H1 (cell line): ENCODE measurements at regions not wholly inside any gene's neighbourhood (a gene's known extent, or its start where the extent isn't known, plus 50 kb on each side); places are given as distances from the start of the nearest gene placed in this dataset.
A peak's percentile ranks its signal among the peaks of the same experiment; 100 is the strongest.

Experiments
- CTCF ChIA-PET: fragments of 300-600 bp; sonication (Branson Sonifier 250); formaldehyde crosslinking; loops from one replicate; lab custom pipeline; 2021; ENCODE audit not compliant: partially characterized antibody; lab: Charles Lee
- POLR2A ChIA-PET: fragments of 300-600 bp; sonication (Branson Sonifier 250); formaldehyde crosslinking; loops from one replicate; lab custom pipeline; 2021; ENCODE audit warnings: inconsistent platforms; ENCODE audit not compliant: partially characterized antibody; lab: Charles Lee
- DNase-seq, 2 experiments: peaks; one replicate each; pipeline versions ENCODE4 v3.0.0 to v3.0.0-alpha.2; 2010 to 2022; ENCODE audit warnings: low spot score in 2 of 2, low read depth in 1 of 2, mixed read lengths in 1 of 2
- FAIRE-seq: peaks from 2 replicates; lab custom pipeline; 2011; peaks lifted over from hg19 to GRCh38; lab: Jason Lieb, UNC
- H2AFZ ChIP-seq: 2 replicates; pipeline ENCODE4 v1.8.1; 2012; ENCODE audit warnings: low read length, inconsistent platforms
- H2AK5ac ChIP-seq: 2 replicates; pipeline ENCODE4 v1.6.1; 2013; ENCODE audit warnings: low read depth, low read length
- H2BK120ac ChIP-seq: replicated peaks from 2 replicates; pipeline ENCODE3; 2013; ENCODE audit warnings: low read depth, low read length, inconsistent platforms
- H2BK12ac ChIP-seq: 2 replicates; pipeline ENCODE4 v1.6.1; 2013; ENCODE audit warnings: low read depth, low read length
- H2BK15ac ChIP-seq: 2 replicates; pipeline ENCODE4 v1.6.1; 2013; ENCODE audit warnings: low read length
- H2BK20ac ChIP-seq: 2 replicates; pipeline ENCODE4 v1.6.1; 2013; ENCODE audit warnings: low read length
- H2BK5ac ChIP-seq: 2 replicates; pipeline ENCODE4 v1.6.1; 2013; ENCODE audit warnings: low read depth, low read length
- H3K14ac ChIP-seq: 2 replicates; pipeline ENCODE4 v1.6.1; 2013; ENCODE audit warnings: inconsistent platforms; ENCODE audit not compliant: insufficient read length
- H3K18ac ChIP-seq: 2 replicates; pipeline ENCODE4 v1.6.1; 2013; ENCODE audit warnings: low read length; ENCODE audit errors: extremely low read depth
- H3K23ac ChIP-seq: 2 replicates; pipeline ENCODE4 v1.6.1; 2013; ENCODE audit warnings: inconsistent platforms; ENCODE audit not compliant: insufficient read length
- H3K23me2 ChIP-seq: 2 replicates; pipeline ENCODE4 v1.6.1; 2013; ENCODE audit warnings: low read depth, low read length
- H3K27ac ChIP-seq: 2 replicates; pipeline ENCODE4 v1.6.1; 2011; ENCODE audit warnings: low read depth, low read length, inconsistent platforms
- H3K27me3 ChIP-seq, 4 experiments: replicated peaks in 1 of 4; 1 replicate in 1 of 4; 2 replicates in 3 of 4; pipeline versions ENCODE4 v1.6.1 to v1.8.1; 2011 to 2013; ENCODE audit warnings: low read length in 3 of 4, mild to moderate bottlenecking in 3 of 4, inconsistent platforms in 2 of 4, mixed read lengths in 2 of 4, moderate library complexity in 1 of 4; ENCODE audit not compliant: control insufficient read depth in 3 of 4, insufficient read depth in 3 of 4; ENCODE audit errors: extremely low read depth in 1 of 4
- H3K36me3 ChIP-seq, 4 experiments: 2 replicates each; pipeline versions ENCODE4 v1.6.1 to v1.8.1; 2011 to 2013; ENCODE audit warnings: mild to moderate bottlenecking in 4 of 4, low read length in 3 of 4, moderate library complexity in 2 of 4, control low read depth in 1 of 4, inconsistent platforms in 1 of 4; ENCODE audit not compliant: insufficient read depth in 4 of 4, control insufficient read depth in 2 of 4
- H3K4ac ChIP-seq: replicated peaks from 2 replicates; pipeline ENCODE3; 2013; ENCODE audit warnings: low read length, low read depth, mixed read lengths, inconsistent platforms; ENCODE audit not compliant: insufficient read length
- H3K4me1 ChIP-seq, 4 experiments: replicated peaks in 1 of 4; 1 replicate in 1 of 4; 2 replicates in 3 of 4; pipeline versions ENCODE4 v1.6.1 to v1.8.1; 2011 to 2013; ENCODE audit warnings: low read length in 3 of 4, inconsistent platforms in 2 of 4, mixed read lengths in 1 of 4; ENCODE audit not compliant: insufficient read depth in 4 of 4, control insufficient read depth in 3 of 4
- H3K4me2 ChIP-seq, 2 experiments: 2 replicates each; pipeline versions ENCODE4 v1.6.1 to v1.8.1; 2011 to 2013; ENCODE audit warnings: low read depth in 2 of 2, low read length in 2 of 2, control low read depth in 1 of 2, inconsistent platforms in 1 of 2, mild to moderate bottlenecking in 1 of 2; ENCODE audit not compliant: insufficient read depth in 1 of 2
- H3K4me3 ChIP-seq, 4 experiments: fragments of 200-600, 300-600 bp in 1 of 4; sonication (generic), shearing (Covaris generic), sonication (Bioruptor Twin) in 1 of 4; 2 replicates each; pipeline versions ENCODE4 v1.5.1 to v1.8.1; 2011 to 2016; ENCODE audit warnings: low read length in 4 of 4, low read depth in 3 of 4, control low read depth in 2 of 4, inconsistent platforms in 2 of 4, mild to moderate bottlenecking in 2 of 4, mixed read lengths in 1 of 4, moderate library complexity in 1 of 4; ENCODE audit not compliant: insufficient read depth in 2 of 4; ENCODE audit errors: extremely low read depth in 1 of 4
- H3K56ac ChIP-seq: replicated peaks from 2 replicates; pipeline ENCODE3; 2013; ENCODE audit warnings: low read depth, mild to moderate bottlenecking, mixed read lengths, low read length, inconsistent platforms; ENCODE audit not compliant: insufficient read length
- H3K79me1 ChIP-seq: 2 replicates; pipeline ENCODE4 v1.6.1; 2013; ENCODE audit warnings: low read depth, low read length, control low read depth
- H3K79me2 ChIP-seq, 2 experiments: 2 replicates each; pipeline versions ENCODE4 v1.6.1 to v1.8.1; 2012 to 2013; ENCODE audit warnings: low read length in 2 of 2, mild to moderate bottlenecking in 2 of 2, inconsistent platforms in 1 of 2; ENCODE audit not compliant: insufficient read depth in 2 of 2, control insufficient read depth in 1 of 2
- H3K9ac ChIP-seq, 4 experiments: replicated peaks in 1 of 4; 1 replicate in 1 of 4; 2 replicates in 3 of 4; pipeline versions ENCODE4 v1.6.1 to v1.8.1; 2011 to 2013; ENCODE audit warnings: low read depth in 3 of 4, low read length in 3 of 4, control low read depth in 2 of 4, mild to moderate bottlenecking in 2 of 4, moderate library complexity in 2 of 4, inconsistent platforms in 1 of 4; ENCODE audit errors: extremely low read depth in 1 of 4
- H3K9me3 ChIP-seq, 2 experiments: 2 replicates each; pipeline versions ENCODE4 v1.6.1 to v1.8.1; 2012 to 2013; ENCODE audit warnings: mild to moderate bottlenecking in 2 of 2, moderate library complexity in 2 of 2, control low read depth in 1 of 2, inconsistent platforms in 1 of 2, low read depth in 1 of 2, low read length in 1 of 2, mixed read lengths in 1 of 2; ENCODE audit not compliant: insufficient read depth in 2 of 2
- H4K20me1 ChIP-seq, 2 experiments: replicated peaks in 1 of 2; 2 replicates each; pipeline versions ENCODE3 to v1.8.1; 2011 to 2013; ENCODE audit warnings: inconsistent platforms in 2 of 2, low read length in 2 of 2, mild to moderate bottlenecking in 1 of 2; ENCODE audit not compliant: insufficient read depth in 2 of 2, control insufficient read depth in 1 of 2
- H4K5ac ChIP-seq: 2 replicates; pipeline ENCODE4 v1.6.1; 2013; ENCODE audit warnings: low read length, low read depth, mixed read lengths, inconsistent platforms; ENCODE audit not compliant: insufficient read length
- H4K8ac ChIP-seq: 2 replicates; pipeline ENCODE4 v1.8.0; 2013; ENCODE audit warnings: mild to moderate bottlenecking, moderate library complexity, low read length, inconsistent platforms; ENCODE audit not compliant: insufficient read depth; ENCODE audit errors: extremely low read depth
- H4K91ac ChIP-seq: replicated peaks from 2 replicates; pipeline ENCODE3; 2013; ENCODE audit warnings: low read length, mixed read lengths, inconsistent platforms; ENCODE audit not compliant: insufficient read length
- BACH1 ChIP-seq: IDR thresholded peaks from 2 replicates; pipeline ENCODE4 v1.6.1; 2012; ENCODE audit warnings: low read length, improper control_type of control experiment
- CREB1 ChIP-seq: IDR thresholded peaks from 2 replicates; pipeline ENCODE4 v1.6.1; 2012; ENCODE audit warnings: inconsistent platforms
- FOSL1 ChIP-seq: IDR thresholded peaks from 2 replicates; pipeline ENCODE4 v1.6.1; 2011; ENCODE audit warnings: mild to moderate bottlenecking, low read depth, low read length, moderate library complexity; ENCODE audit not compliant: insufficient read depth
- PHF8 ChIP-seq: fragments of 200-600 bp; sonication (generic); conservative IDR thresholded peaks from 2 replicates; pipeline ENCODE4 v1.7.1; 2012; ENCODE audit warnings: low read depth, mild to moderate bottlenecking, inconsistent platforms, low read length, moderate library complexity
- SIX5 ChIP-seq: IDR thresholded peaks from 2 replicates; pipeline ENCODE4 v1.6.1; 2011; ENCODE audit warnings: mild to moderate bottlenecking, low read depth, low read length
- SP1 ChIP-seq: IDR thresholded peaks from 2 replicates; pipeline ENCODE4 v1.6.1; 2011; ENCODE audit warnings: low read depth, low read length
- WGBS, 2 experiments: shearing (Covaris generic) in 1 of 2; methylation state at CpG; one replicate each; pipeline versions ENCODE4 v1.1.6 to v1.1.7; 2013 to 2015; ENCODE audit warnings: low lambda C conversion rate in 2 of 2, mixed read lengths in 2 of 2, inconsistent platforms in 1 of 2, low coverage in 1 of 2, missing lambda C conversion rate in 1 of 2; ENCODE audit not compliant: insufficient replicate concordance in 2 of 2, insufficient coverage in 1 of 2, insufficient read length in 1 of 2; ENCODE audit errors: extremely low coverage in 1 of 2, missing lambda C conversion rate in 1 of 2; 5-methylcytosine and 5-hydroxymethylcytosine counted together
- TF ChIP-seq, protein P1 (sequence below): IDR thresholded peaks from 2 replicates; pipeline ENCODE4 v1.6.1; 2012; ENCODE audit warnings: low read length, inconsistent platforms

DNA sequence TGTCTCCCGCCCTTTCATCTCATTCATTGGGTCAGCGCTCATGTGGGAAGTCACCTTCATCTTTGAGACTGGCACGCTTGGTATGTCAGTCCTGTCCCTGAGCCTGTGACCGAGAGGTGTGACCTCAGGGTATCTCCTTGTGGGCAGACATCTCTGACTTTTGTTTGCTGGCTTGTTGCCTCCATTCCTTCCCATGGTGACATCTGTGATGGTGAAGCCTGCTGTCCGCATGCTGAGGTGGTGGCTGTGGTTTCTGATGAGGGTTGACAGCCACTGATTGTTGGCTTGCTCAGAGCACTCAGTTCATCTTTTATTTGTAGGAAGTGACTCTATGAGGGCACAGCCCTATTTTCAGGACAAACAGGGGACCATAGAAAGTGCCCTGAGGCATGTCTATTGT lies 139.2 kb downstream of the SLC4A3 start:
- no peak overlapping the region for H3K14ac ChIP-seq
- no peak overlapping the region for H3K4me2 ChIP-seq
- POLR2A ChIA-PET: no interaction called here
- no peak overlapping the region for H3K4ac ChIP-seq
- no peak overlapping the region for H3K9ac ChIP-seq
- DNase-seq (no peak), FAIRE-seq (no peak)
- no peaks in the 10 kb centered on the region for H4K20me1 ChIP-seq
- no peak overlapping the region for H4K91ac ChIP-seq
- H3K27me3 ChIP-seq: no peaks in the 10 kb centered on the region
- no peaks in the 10 kb centered on the region for H3K79me1 ChIP-seq
- no peak overlapping the region for H2BK15ac ChIP-seq
- H3K9me3 ChIP-seq: no peaks in the 10 kb centered on the region
- TF ChIP-seq FOSL1 (no peak), BACH1 (no peak), PHF8 (no peak), SIX5 (no peak), CREB1 (no peak), SP1 (no peak)
- TF ChIP-seq, protein P1, sequence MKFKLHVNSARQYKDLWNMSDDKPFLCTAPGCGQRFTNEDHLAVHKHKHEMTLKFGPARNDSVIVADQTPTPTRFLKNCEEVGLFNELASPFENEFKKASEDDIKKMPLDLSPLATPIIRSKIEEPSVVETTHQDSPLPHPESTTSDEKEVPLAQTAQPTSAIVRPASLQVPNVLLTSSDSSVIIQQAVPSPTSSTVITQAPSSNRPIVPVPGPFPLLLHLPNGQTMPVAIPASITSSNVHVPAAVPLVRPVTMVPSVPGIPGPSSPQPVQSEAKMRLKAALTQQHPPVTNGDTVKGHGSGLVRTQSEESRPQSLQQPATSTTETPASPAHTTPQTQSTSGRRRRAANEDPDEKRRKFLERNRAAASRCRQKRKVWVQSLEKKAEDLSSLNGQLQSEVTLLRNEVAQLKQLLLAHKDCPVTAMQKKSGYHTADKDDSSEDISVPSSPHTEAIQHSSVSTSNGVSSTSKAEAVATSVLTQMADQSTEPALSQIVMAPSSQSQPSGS: no peak
- TF ChIP-seq, all 59 proteins: peak for 0
- Histone ChIP-seq H3K27ac (no peak overlapping the region), H4K8ac (no peak overlapping the region), H2AFZ (0 out of 2 replicates have a peak overlapping the region, but pooled peaks have one; percentile 44), H3K56ac (no peak overlapping the region), H2BK12ac (no peak overlapping the region), H3K4me1 (no peaks in the 10 kb centered on the region), H2AK5ac (no peak overlapping the region), H3K23me2 (no peaks in the 10 kb centered on the region), H2BK20ac (no peak overlapping the region), H3K4me3 (no peak overlapping the region), H3K79me2 (no peaks in the 10 kb centered on the region), H3K23ac (no peak overlapping the region), H3K18ac (no peak overlapping the region), H3K36me3 (no peaks in the 10 kb centered on the region), H2BK5ac (no peak overlapping the region), H4K5ac (no peak overlapping the region), H2BK120ac (no peak overlapping the region)
- CTCF ChIA-PET: interaction anchor here (1.5 kb wide), 1 partner anchor 71 kb away, joined by 3 read pairs; no protein-coding TSS in a partner anchor
- WGBS, 2 experiments: 88% methylated on average over 5 of the region's 5 CpGs; no CpG with 5 or more reads in 1 of the 2 experiments
